ENCODE measurements at regions not wholly inside any gene's neighbourhood (a gene's known extent, or its start where the extent isn't known, plus 50 kb on each side); places are given as distances from the start of the nearest gene placed in this dataset.
"Not testable (repeated sequence)": the region's sequence is repeated elsewhere in the genome, so short reads cannot be mapped to it uniquely, and the experiment has no call there.

DNA sequence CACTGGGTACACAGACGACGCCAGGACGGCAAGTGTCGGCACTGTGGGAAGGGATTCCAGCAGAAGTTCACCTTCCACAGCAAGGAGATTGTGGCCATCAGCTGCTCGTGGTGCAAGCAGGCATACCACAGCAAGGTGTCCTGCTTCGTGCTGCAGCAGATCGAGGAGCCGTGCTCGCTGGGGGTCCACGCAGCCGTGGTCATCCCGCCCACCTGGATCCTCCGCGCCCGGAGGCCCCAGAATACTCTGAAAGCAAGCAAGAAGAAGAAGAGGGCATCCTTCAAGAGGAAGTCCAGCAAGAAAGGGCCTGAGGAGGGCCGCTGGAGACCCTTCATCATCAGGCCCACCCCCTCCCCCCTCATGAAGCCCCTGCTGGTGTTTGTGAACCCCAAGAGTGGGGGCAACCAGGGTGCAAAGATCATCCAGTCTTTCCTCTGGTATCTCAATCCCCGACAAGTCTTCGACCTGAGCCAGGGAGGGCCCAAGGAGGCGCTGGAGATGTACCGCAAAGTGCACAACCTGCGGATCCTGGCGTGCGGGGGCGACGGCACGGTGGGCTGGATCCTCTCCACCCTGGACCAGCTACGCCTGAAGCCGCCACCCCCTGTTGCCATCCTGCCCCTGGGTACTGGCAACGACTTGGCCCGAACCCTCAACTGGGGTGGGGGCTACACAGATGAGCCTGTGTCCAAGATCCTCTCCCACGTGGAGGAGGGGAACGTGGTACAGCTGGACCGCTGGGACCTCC, 89.4 kb downstream of the LACC1 start:
- TF ChIP-seq EZH2phosphoT487 (IDR thresholded peaks at IDR 0.05; ENCODE audit: insufficient read depth, low read depth); EZH2 (IDR thresholded peaks at IDR 0.05; ENCODE audit: insufficient read depth, poor library complexity, severe bottlenecking): not testable (repeated sequence)

Measured in GM23248 (cell line).